WERI-Rb-1 (cell line): ENCODE measurements at regions not wholly inside any gene's neighbourhood (a gene's known extent, or its start where the extent isn't known, plus 50 kb on each side); places are given as distances from the start of the nearest gene placed in this dataset.
"Not testable (repeated sequence)": the region's sequence is repeated elsewhere in the genome, so short reads cannot be mapped to it uniquely, and the experiment has no call there.

ENCODE experiments used
- DNase-seq: peaks from one replicate; pipeline ENCODE4 v3.0.0-alpha.2; 2020
- H3K27ac ChIP-seq: fragments of 250-450 bp; sonication (Bioruptor Pico); 2 replicates; pipeline ENCODE4 v1.5.1; 2020; ENCODE audit warnings: mild to moderate bottlenecking, moderate library complexity
- H3K27me3 ChIP-seq: fragments of 250-450 bp; sonication (Bioruptor Pico); 2 replicates; pipeline ENCODE4 v1.5.1; 2021; ENCODE audit warnings: mild to moderate bottlenecking, low read depth, moderate library complexity; ENCODE audit not compliant: insufficient read depth, severe bottlenecking
- H3K36me3 ChIP-seq: fragments of 250-450 bp; sonication (Bioruptor Pico); 2 replicates; pipeline ENCODE4 v1.5.1; 2020; ENCODE audit warnings: mild to moderate bottlenecking, moderate library complexity
- H3K4me3 ChIP-seq: 2 replicates; pipeline ENCODE4 v1.5.1; 2011; ENCODE audit warnings: low read depth, mild to moderate bottlenecking, control low read depth, low read length
- H3K9me3 ChIP-seq: fragments of 250-450 bp; sonication (Bioruptor Pico); 2 replicates; pipeline ENCODE4 v1.5.1; 2021; ENCODE audit warnings: mild to moderate bottlenecking, moderate library complexity; ENCODE audit not compliant: severe bottlenecking
- CTCF ChIP-seq: IDR thresholded peaks from 2 replicates; pipeline ENCODE4 v1.5.1; 2011; ENCODE audit warnings: low read depth, mild to moderate bottlenecking, control low read depth, inconsistent platforms, low read length

DNA sequence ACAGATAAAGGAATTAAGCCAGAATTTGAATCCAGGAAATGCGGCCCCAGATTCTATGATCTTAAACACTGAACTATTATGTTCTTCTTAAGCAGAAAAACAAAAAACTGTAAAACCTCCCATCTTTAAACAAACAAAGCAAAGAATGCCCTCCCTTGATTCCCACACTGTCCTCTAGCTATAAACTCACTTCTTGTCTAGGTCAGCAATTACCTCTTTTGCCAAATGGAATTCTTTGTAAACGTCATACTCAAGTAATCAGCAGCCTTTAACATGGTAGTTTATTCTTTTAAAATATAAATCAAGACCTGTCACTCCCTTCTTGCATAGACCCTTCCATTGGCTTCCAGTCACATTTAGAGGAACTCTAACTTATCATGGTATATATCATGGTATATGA lies 958.9 kb upstream of the CNTN5 start:
- Histone ChIP-seq H3K36me3 (no peaks in the 10 kb centered on the region), H3K4me3 (no peak overlapping the region), H3K27ac (no peak overlapping the region), H3K27me3 (no peaks in the 10 kb centered on the region), H3K9me3 (no peaks in the 10 kb centered on the region)
- DNase-seq = no peak
- no peak for TF ChIP-seq CTCF

DNA sequence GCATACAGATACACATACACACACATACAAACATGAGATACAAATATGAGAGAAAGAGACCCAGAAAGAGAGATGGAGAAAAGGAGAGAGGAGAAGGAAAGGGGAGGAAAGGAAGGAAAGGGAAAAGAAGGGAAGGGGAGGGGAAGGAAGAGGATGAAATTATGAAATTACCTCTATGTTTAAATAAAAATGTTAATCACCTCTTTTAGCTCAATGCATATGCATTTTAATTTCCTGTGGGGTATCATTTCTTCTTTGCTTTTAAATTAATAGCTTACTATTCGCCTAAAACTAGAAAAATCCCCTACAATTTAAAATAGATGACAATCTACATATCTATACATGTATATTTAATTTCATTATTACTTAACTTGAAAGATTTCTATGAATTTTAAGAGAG lies 958.0 kb upstream of the CNTN5 start:
- no peak for TF ChIP-seq CTCF

GRCh38 chr11:98068251-98068650 lies 952.5 kb upstream of the CNTN5 start:
- no peak overlapping the region for H3K27ac ChIP-seq
- H3K4me3 ChIP-seq = no peak overlapping the region
- no peaks in the 10 kb centered on the region for H3K36me3 ChIP-seq
- no peak for DNase-seq
- no peaks in the 10 kb centered on the region for H3K9me3 ChIP-seq
- no peaks in the 10 kb centered on the region for H3K27me3 ChIP-seq
- no peak for TF ChIP-seq CTCF

More for the DNA sequence above, 958.0 kb upstream of the CNTN5 start:
- Histone ChIP-seq H3K27me3 (no peaks in the 10 kb centered on the region), H3K36me3 (no peaks in the 10 kb centered on the region), H3K9me3 (no peaks in the 10 kb centered on the region), H3K4me3 (no peak overlapping the region), H3K27ac (no peak overlapping the region)
- DNase-seq = no peak

DNA sequence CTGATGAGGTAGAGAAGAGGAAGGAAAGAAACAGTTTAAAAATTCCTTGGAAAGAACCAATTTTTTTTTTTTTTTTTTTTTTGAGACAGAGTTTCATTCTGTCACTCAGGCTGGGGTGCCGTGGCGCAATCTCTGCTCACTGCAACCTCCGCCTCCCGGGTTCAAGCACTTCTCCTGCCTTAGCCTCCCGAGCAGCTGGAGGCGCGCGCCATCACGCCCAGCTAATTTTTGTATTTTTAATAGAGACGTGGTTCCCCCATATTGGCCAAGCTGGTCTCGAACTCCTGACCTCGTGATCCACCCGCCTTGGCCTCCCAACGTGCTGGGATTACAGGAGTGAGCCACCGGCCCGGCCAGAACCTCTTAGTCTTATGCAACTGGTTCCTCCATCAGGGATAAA lies 951.6 kb upstream of the CNTN5 start:
- H3K4me3 ChIP-seq, H3K36me3 ChIP-seq, DNase-seq, H3K27ac ChIP-seq, H3K27me3 ChIP-seq, H3K9me3 ChIP-seq: not testable (repeated sequence)

DNA sequence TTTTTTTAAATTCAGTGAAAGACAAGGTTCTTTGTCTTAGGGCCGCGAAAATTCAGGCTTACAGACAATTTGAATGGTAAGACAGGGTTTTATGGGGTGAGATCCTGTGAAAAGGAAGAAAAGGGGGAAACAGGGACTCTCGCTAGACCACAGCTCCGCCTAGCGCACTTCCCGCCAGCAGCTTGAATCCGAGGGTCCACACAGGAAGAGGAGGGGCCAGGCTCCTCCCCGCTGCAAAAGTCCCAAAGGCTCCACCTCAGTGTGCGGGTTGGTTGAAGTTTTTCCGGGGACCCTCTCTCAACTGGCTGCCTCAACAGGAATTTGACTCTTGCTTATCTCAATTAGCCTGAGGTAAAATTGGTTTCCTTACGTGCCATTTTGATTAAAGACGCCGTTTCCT lies 950.9 kb upstream of the CNTN5 start:
- DNase-seq = no peak
- TF ChIP-seq CTCF = no peak
- H3K36me3 ChIP-seq = no peaks in the 10 kb centered on the region
- no peaks in the 10 kb centered on the region for H3K27me3 ChIP-seq
- no peak overlapping the region for H3K27ac ChIP-seq
- H3K4me3 ChIP-seq = no peak overlapping the region
- no peaks in the 10 kb centered on the region for H3K9me3 ChIP-seq

DNA sequence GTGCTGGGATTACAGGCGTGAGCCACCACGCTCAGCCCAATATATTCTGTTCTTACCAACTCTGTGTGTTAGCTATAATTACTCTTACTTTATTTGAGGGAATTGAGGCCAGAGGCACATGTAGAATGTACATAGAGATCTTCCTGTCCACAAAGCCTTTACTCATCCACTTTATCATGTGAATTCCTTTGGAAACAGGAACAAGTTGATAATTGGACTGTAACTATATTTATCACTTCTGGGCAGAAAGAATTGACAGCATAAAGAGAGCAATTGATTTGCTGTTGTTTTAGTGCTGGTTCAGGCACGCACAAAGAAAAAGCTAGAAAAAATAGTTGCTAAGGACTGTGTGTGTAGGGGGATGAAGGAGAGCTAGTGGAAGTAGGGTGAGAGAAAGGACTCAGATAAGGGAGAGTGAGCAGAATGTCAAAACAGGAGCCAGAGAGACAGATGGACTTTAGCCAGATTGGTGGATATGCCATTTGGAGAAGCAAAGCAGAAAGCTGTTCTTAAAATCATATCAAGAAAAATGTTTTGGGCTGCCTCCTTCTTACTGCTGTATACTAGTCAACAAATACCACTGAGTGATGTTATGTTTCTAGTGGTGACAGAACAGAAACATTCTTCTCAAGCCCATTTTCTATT lies 929.8 kb upstream of the CNTN5 start:
- no peak for DNase-seq
- H3K9me3 ChIP-seq = no peaks in the 10 kb centered on the region
- H3K4me3 ChIP-seq = no peak overlapping the region
- H3K27me3 ChIP-seq = no peaks in the 10 kb centered on the region
- no peak for TF ChIP-seq CTCF
- no peak overlapping the region for H3K27ac ChIP-seq
- no peaks in the 10 kb centered on the region for H3K36me3 ChIP-seq
